ENCODE measurements at regions not wholly inside any gene's neighbourhood (a gene's known extent, or its start where the extent isn't known, plus 50 kb on each side); places are given as distances from the start of the nearest gene placed in this dataset.

- no peak for DNase-seq (ENCODE audit: low read depth, low spot score)
- no peak overlapping the region for H3K27ac ChIP-seq
These were observed 645.6 kb downstream of the NYAP2 start for GRCh38 chr2:226045080-226045479.

DNA sequence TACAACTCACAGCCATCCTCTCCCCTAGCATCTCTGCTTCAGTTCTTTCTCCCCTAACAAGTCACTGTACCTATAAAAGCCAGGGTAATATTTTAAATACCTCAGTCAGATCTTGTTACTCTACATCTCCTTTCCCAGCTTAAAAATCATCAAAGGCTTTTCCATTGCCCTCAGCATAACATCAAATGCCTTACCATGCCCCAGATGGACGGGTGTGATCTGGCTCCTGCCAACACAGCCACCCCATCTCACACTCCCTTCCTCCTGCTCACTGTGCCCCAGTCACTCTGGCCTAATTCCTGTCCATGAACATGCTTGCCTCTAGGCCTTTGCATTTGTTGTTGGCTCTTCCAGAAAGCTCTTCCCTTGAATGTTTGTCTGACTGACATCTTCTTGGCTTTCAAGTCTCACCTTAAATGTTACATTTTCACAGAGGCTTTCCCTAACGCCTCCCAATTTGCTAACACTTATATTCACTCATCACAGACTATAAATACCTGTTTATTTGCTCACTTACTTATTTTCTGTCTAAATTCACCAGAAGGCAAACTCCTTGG is 640.9 kb downstream of the NYAP2 start:
- no peak for DNase-seq (ENCODE audit: low read depth, low spot score)
- no peak overlapping the region for H3K27ac ChIP-seq

DNA sequence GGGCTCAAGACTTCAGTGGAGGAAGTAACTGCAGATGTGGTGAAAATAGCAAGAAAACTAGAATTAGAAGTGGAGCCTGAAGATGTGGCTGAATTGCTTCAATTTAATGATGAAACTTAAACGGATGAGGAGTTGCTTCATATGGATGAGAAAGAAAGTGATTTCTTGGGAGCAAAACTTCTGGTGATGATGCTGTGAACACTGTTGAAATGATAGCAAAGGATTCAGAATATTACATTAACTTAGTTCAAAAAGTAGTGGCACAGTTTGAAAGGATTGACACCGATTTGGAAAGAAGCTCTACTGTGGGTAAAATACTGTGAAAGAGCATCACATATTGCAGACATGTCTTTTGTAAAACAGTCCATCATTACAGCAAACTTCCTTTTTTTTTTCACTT is 638.0 kb downstream of the NYAP2 start:
- H3K27ac ChIP-seq = no peak overlapping the region
- DNase-seq (ENCODE audit: low read depth, low spot score) = no peak

GRCh38 chr2:226031647-226032501 is 632.4 kb downstream of the NYAP2 start:
- DNase-seq (ENCODE audit: low read depth, low spot score) = no peak
- H3K27ac ChIP-seq = peak overlapping the region; percentile 47

- DNase-seq (ENCODE audit: low read depth, low spot score) = no peak
- H3K27ac ChIP-seq = peak overlapping the region; percentile 47
These were observed 631.5 kb downstream of the NYAP2 start for GRCh38 chr2:226030788-226031646.

- H3K27ac ChIP-seq = no peak overlapping the region
- no peak for DNase-seq (ENCODE audit: low read depth, low spot score)
These were observed 630.9 kb downstream of the NYAP2 start for GRCh38 chr2:226030369-226030768.

GRCh38 chr2:226023946-226024345 is 624.4 kb downstream of the NYAP2 start:
- no peak overlapping the region for H3K27ac ChIP-seq
- no peak for DNase-seq (ENCODE audit: low read depth, low spot score)

DNA sequence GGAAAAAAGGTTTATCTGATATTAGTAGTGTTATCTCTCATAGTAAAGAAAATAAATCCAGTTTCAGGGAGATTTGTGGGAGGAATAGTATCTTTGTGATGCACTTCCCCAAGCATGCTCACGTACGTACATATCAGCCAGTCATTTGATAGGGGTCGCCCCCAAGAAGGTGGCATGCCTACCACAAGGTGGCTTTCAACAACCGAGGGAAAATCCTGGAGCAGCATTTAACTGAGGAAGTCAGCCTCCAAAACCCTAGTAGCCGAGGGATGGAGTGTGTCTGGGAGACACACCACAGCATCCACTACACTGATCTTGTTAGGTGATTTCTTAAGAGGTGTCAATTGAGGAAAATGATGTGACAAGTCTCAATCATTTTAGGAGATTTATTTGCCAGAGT is 623.9 kb downstream of the NYAP2 start:
- no peak overlapping the region for H3K27ac ChIP-seq
- no peak for DNase-seq (ENCODE audit: low read depth, low spot score)

- H3K27ac ChIP-seq = peak overlapping the region; percentile 48
- DNase-seq (ENCODE audit: low read depth, low spot score) = no peak
These were observed 621.4 kb downstream of the NYAP2 start for GRCh38 chr2:226020956-226021355.

- no peak for DNase-seq (ENCODE audit: low read depth, low spot score)
These were observed 620.7 kb downstream of the NYAP2 start for GRCh38 chr2:226020176-226020575.

GRCh38 chr2:226018641-226019040 is 619.1 kb downstream of the NYAP2 start:
- no peak overlapping the region for H3K27ac ChIP-seq
- DNase-seq (ENCODE audit: low read depth, low spot score) = no peak

More at GRCh38 chr2:226020176-226020575, 620.7 kb downstream of the NYAP2 start:
- peak overlapping the region; percentile 48 for H3K27ac ChIP-seq

DNA sequence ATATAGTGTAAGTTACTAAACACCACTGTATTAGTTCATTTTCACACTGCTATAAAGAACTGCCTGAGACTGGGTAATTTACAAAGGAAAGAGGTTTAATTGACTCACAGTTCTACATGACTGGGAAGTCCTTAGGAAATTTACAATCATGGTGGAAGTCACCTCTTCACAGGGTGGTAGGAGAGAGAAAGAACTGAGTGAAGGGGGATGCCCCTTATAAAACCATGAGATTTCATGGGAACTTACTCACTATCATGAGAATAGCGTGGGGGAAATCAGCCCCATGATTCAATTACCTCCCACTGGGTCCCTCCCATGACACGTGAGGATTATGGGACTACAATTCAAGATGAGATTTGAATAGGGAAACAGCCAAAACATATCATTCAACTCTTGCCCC is 618.0 kb downstream of the NYAP2 start:
- H3K27ac ChIP-seq = no peak overlapping the region
- DNase-seq (ENCODE audit: low read depth, low spot score) = no peak

GRCh38 chr2:226017107-226017506 is 617.6 kb downstream of the NYAP2 start:
- H3K27ac ChIP-seq = no peak overlapping the region
- DNase-seq (ENCODE audit: low read depth, low spot score) = no peak

DNA sequence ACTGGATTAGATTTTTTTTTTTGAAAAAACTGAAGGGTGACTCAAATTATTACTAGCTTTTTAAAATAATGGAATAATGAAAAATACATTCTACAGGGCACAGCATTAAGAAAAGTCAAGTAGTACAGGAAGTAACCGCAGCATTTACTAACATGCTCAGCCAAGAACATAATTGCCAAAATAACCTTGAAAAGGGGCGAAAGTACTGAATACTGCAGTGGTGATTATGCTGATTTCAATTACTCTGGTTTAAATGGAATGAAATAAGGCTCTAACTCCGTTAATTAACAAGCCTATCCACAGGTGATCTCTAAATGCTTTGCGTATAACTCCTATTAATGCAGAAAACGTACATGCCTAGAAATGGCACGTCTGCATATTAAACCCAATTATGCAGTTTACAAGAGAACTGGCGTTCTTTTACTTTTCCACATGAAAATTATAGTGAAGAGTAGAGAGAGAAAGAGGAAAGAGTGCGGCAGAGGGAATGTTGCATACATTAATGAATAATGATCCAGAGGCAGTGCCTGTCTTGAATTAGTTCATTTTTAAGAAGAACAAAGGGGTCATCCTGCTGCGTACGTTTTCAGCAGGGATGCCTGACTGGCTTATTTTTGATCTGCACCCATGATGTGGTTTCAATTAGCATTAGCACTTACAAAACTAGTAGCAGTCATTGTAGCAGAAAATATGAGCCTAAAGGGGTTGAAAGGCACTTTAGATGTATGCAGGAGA is 612.4 kb downstream of the NYAP2 start:
- H3K27ac ChIP-seq = no peak overlapping the region
- DNase-seq (ENCODE audit: low read depth, low spot score) = no peak

DNA sequence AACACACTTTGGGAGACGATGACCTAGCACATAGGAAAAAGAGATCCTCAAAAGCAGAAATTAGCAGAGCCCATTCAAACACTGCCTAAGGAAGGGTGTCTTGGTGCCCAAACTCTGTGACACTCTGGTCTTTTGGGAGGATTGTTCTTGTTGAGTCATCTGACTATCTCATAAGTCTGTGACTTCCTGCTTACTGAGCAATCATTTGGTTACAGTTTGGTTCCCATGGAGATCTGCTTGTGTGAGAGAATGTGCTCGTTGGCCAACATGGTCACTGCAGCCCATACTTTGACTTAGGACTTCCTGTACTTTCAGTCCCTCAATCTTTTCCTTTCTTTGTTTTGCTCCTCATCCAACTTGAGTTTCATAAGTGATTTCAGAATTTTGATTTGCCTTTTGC is 602.9 kb downstream of the NYAP2 start:
- no peak overlapping the region for H3K27ac ChIP-seq
- peak; percentile 31 for DNase-seq (ENCODE audit: low read depth, low spot score)

DNA sequence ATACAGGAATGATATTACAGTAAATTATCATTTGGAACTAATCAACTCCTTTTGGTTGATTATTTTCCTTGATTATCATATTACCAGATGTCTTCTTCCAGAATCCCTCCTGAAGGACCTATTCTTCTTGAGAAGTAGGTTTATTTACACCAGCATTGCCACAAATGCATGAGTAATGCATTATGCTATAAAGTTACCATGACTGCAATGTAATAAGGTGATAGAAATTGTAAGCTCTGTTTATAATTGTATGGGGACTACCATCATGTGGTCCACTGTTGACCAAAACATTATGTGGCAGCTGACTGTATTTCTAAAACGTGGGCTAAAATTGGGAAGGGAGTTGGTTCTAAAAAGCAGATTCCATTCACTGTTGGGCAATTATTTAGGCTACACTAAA is 602.2 kb downstream of the NYAP2 start:
- H3K27ac ChIP-seq = no peak overlapping the region
- no peak for DNase-seq (ENCODE audit: low read depth, low spot score)

GRCh38 chr2:225999692-226000091 is 600.2 kb downstream of the NYAP2 start:
- DNase-seq (ENCODE audit: low read depth, low spot score) = no peak
- H3K27ac ChIP-seq = no peak overlapping the region

- no peak overlapping the region for H3K27ac ChIP-seq
- no peak for DNase-seq (ENCODE audit: low read depth, low spot score)
These were observed 599.1 kb downstream of the NYAP2 start for GRCh38 chr2:225998653-225999052.

DNA sequence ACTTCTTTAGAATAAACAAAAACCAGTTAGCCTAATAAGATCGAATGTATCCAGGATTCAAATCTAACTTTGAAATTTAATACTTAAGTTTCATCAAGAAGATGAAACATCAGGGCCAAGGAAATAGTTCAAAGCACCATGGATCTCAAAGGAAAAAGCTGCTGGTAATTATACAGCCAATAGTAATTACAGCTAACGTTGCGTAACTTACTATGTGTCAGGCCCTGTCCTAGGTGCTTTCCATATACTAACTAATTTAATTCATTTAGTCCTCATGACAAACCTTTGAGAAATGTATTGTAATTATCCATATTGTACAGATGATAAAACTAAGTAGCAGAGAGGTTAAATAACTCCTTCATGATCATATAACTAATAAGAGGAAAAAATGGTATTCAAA is 598.6 kb downstream of the NYAP2 start:
- no peak for DNase-seq (ENCODE audit: low read depth, low spot score)

GRCh38 chr2:225996462-225996828 is 596.9 kb downstream of the NYAP2 start:
- no peak for DNase-seq (ENCODE audit: low read depth, low spot score)
- no peak overlapping the region for H3K27ac ChIP-seq

More for the DNA sequence above, 598.6 kb downstream of the NYAP2 start:
- no peak overlapping the region for H3K27ac ChIP-seq

All from epithelial cell of prostate (primary cell).